CD1c-positive myeloid dendritic cell (primary cell): ENCODE measurements at regions not wholly inside any gene's neighbourhood (a gene's known extent, or its start where the extent isn't known, plus 50 kb on each side); places are given as distances from the start of the nearest gene placed in this dataset.
"Not testable (repeated sequence)": the region's sequence is repeated elsewhere in the genome, so short reads cannot be mapped to it uniquely, and the experiment has no call there.

Experiments
- DNase-seq: peaks from one replicate; pipeline ENCODE4 v3.0.0-alpha.2; 2016; ENCODE audit errors: extremely low spot score

DNA sequence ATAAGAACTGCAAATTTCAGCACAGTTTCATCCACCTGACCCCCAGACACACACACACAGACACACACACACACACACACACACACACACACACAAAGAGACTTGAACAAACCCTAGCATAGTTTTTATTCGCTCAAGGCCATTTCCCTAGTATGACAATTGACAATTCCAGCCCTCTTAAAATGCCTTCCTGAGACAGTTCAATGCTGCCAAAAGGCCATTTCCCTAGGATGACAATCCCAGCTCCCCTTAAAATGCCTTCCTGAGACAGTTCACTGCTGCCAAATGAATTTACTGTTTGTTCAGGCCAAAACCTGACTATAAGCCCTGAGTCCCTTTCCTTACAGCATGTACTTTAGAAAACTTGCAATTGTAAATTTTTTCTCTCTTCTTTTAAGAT lies 259.5 kb upstream of the SLC7A11 start:
- DNase-seq: no peak

DNA sequence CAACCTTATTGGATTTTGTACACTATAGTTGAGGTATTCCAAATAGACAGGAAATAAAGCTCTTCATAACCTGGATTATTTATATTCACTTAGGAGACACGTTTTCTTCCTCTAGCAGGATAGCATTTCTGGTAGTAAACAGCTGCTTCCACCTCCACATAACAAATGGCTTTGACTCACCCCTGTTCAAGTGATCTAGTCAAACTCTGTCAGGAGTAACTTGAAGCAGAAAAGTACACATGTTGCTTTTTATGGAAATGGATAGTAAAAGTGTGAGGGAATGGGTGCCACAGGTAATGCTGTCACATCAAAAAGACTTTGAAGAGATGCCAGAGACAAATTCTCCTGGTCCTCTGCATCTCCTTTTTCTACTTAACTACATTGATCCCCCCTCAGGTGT lies 258.7 kb upstream of the SLC7A11 start:
- DNase-seq: no peak

DNA sequence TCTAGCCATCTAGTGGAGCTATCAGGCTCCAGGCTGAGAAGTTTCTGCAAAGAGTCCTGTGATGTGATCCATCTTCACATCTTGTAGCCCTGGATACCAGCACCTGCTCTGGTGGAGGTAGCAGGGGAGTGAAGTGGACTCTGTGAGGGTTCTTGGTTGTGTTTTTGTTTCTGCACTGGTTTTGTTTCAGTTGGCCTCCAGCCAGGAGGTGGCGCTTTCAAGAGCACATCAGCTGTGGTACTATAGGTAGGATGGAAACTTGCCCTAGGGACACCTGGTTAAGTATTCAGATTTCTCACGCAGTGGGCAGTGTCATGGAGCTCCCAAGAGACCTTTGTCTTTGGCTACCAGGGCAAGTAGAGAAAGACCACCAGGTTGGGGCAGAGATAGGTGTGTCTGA lies 257.5 kb upstream of the SLC7A11 start:
- DNase-seq: no peak

DNA sequence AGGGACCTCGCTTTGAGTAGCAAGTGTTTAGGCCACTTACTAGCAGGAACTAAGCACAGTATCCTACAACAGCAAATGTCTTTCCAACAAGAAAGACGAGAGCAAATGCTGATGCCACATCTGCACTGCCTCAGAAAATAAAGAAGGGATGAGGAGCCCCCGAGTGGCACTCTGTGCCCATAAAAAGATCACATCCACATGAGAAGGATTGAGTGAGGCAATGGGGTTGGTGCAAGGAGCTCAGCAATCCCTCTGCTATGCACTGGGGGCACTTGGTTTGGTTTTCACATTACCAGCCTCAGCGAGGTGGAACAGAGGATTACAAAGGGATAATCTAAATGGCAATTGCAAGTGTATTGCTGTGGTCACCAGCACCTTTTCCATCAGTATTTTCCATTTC lies 252.8 kb upstream of the SLC7A11 start:
- peak; percentile 38 for DNase-seq

DNA sequence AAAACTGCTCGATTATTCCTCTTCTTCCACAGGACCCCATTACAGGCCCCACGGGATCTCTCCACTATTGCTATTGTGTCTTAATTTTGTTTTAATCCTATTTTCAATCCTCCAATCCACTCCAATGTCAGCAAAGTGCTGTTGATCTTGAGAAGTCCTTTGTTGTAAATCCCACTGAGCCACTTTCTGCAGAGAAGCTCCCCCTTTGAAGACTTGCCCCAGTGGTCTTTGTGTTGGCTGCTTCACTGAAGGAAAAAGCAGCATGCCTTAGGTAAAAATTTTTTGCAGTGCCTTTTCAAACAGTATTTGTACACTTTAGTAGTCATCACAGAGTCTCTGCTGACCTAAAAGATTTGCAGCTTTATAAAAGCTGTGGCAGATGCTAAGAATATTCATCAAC lies 252.0 kb upstream of the SLC7A11 start:
- DNase-seq: no peak

DNA sequence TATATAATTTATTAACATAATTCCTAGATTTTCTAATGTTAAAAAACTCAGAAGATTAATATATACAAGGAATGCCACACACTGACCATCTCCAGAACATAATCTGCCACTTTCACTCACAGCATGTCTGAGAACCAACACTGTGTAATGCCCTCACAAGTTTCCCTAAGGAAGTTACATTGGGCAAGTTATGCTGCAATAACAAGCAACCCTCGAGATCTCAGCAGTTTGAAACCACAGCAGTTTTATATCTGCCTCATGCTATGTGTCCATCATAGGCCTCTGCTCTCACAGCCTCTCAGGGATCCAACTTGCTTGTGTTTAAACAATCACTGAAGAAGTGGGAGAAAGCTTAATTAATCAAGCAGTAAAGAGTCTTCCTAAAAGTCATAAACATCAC lies 250.0 kb upstream of the SLC7A11 start:
- DNase-seq: peak; percentile 3

DNA sequence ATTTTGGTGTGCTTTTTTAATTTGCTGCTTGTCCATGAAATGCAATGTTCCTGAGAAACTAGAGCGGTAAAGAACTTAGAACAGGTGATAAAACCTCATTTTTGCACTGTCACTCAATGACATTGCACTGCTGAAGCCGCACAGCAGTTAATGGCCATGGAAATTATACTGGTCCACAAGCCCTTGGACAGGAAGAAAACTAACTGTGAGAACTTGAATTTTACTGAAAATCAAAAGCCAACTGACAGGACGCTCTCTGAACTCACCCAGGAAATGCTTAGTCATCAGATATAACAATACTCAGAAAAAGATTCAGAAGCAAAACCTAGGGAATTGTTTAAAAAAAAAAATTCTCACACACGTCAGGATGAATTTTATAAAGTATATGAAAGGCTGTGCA lies 246.4 kb upstream of the SLC7A11 start:
- no peak for DNase-seq

DNA sequence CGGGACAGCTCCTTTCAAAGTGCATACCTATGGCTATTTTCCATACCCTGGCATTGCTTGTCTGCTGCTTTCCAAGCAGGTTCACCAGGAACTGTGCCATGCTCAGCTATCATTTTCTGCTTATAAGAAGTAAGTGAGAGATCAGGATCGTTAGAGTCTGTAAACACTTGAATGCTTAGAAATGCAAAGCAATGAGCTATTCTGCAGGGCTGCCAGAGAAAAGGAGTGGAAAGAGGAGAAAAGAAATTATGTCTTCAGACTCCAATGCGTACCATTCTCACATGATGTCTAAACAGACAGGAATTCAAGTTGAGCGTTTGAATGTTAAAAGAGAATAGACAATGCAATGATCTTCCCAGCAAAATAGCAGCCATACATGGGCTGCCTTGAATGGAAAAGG lies 245.5 kb upstream of the SLC7A11 start:
- DNase-seq: no peak

DNA sequence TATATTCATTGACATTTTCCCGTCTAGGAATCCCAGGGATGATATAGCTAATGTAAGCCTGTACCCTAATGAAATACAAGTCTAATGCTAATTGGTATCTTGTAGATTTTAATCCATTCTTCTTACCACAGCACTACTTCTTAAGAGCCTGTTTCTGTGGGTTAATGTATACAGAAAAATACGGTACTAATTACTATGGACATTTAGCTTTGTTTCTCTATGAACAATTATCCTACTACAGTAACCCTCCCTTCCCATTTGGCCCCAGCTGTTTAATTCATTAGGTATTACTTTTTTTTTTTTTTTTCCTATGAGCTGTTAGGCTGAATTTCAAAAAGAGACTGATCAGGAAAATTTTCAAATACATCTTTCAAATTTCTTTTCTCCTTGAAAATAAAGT lies 245.1 kb upstream of the SLC7A11 start:
- no peak for DNase-seq

DNA sequence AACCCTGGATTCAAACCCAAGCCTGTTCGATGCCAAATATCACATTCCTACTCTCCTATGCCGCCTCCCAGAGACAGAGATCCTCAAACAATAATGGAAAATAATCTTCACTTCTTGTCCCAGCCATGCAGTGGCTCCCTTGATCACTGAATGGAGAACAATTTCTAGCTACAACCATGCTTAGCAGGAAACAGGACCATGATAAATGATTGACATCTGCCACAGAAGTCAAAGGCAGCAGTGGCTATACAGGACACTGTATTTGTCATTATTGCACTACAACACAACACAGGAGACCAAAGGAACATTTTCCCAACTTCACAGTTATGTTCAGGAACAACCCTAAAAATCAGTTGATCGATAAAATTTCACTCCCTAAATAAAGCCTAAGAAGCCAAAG lies 243.3 kb upstream of the SLC7A11 start:
- DNase-seq: no peak

DNA sequence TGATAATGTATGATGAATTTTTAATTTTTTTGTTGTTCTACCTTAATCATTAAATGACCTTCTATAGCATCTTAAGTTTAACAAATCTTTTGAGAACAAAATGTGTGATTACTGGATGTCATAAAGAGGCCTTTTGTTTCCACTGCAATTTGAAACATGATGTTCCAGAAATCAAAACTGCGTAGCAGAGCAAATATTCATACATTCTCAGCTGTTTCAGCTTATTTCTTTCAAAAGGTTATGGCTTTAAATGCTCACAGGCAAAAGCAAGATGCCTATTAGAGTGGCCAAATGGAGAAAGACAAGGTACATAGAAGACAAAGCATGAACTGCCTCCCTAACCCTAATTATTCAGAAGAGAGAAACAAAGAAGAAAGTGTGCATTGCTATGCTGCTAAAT lies 233.0 kb upstream of the SLC7A11 start:
- no peak for DNase-seq

DNA sequence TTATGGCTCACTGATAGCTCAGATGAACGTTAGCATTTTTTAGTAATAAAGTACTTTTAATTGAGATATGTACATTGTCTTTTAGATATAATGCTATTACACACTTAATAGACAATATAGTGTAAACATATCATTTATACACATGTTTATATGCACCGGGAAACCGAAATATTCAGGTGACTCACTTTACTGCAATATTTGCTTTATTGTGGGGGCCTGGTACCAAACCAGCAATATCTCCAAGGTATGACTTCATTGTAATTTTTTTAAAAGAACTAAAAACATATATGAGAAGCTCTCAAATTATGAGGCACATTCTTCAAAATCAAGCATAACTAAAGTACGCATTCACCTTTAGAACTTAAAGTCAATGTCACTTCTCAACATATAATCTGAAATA lies 231.2 kb upstream of the SLC7A11 start:
- no peak for DNase-seq

DNA sequence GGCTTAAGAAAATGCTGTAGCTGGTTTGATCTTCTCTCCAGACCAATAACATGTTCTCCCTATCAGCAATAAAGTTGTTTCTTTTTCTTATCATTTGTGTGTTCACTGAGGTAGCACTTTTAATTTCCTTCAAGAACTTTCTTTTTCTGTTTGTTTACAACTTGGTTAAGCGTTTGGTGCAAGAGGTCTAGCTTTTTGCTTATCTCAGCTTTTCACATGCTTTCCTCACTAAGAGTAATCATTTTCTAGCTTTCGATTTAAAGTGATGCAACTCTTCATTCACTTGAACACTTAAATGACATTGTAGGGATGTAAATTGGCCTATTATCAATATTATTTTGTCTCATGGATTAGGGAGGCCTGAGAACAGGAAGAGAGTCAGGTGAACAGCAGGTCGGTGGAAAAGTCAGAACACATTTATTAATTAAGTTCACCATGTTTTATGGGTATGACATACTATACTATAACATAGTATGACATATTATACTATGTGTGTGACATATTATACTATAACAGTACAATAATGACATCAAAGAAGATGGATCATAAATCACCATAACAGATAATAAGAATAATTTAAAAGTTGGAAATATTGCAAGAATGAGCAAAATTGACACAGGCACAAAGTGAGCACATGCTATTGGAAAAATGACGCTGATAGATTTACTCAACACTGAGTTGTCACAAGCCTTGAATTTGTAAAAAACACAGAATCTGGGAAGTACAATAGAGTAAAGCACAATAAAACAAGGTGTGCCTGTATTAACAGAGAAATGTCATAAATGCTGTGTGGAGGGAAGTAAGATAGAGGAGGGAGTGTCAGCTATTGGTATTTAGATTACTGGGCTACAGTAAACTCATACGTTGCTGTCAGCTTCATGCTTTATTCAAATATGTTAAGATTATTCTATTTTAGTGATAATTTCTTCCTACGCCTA lies 218.6 kb upstream of the SLC7A11 start:
- DNase-seq: no peak

DNA sequence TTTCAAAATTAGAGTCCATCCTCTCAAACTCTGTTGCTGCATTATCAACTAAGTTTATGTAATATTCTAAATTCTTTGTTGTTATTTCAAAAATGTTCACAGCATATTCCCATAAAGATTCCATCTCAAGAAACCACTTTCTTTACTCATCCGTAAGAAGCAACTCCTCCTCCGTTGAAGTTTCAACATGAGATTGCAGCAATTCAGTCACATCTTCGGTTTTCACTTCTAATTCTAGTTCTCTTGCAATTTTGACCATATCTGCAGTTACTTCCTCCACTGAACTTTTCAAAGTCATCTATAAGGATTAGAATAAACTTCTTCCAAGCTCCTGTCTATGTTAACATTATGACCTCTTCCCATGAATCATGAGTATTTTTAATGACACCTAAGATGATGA lies 216.6 kb upstream of the SLC7A11 start:
- peak; percentile 13 for DNase-seq

DNA sequence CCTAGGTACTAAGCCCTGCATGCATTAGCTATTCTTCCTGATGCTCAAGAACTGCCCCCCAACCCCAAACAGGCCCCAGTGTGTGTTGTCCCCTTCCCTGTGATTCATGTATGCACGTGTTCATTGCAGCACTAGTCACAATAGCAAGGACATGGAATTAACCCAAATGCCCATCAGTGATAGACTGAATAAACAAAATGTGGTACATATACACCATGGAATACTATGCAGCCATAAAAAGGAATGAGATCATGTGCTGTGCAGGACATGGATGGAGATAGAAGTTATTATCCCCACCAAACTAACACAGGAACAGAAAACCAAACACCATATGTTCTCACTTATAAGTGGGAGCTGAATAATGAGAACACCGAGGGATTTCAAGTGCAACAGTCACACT lies 214.2 kb upstream of the SLC7A11 start:
- not testable (repeated sequence) for DNase-seq

DNA sequence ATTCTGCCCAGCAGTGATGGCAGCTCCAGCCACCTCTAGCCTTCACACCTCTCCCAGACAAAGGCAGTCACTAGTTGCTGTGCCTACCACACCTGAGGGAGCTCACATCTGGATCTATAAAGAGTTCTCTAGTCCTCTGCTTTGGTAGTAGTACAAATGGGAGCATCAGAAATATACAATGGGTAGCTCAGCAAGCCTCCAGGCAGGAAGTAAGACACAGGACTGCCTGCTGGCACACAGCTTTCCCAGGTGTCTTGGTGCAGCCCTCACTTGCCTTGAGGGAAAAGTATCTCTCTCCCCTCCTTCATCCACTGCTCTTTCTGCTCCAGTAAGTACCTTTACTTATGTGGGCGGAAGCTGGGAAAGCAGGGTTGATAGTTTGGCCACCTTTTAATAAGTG lies 212.9 kb upstream of the SLC7A11 start:
- DNase-seq: no peak

DNA sequence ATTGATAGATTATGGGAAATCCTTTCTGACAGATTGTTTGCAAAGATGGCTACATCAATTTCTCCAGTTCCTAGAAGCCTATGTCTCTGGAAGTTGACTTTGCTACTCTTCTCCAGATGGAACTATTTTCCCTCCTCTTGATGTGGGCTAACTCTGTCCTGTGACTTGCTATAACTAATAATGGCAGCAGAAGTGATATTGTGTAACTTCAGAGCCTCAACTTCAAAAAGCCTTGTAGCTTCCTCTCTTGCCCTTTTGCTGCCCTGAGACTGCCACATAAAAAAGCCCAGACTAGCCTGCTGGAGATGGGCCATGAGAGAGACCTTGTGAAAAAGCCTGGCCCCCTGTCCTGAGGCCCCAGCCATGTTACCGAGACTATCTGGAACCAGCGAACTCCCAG lies 210.7 kb upstream of the SLC7A11 start:
- DNase-seq: peak; percentile 14

DNA sequence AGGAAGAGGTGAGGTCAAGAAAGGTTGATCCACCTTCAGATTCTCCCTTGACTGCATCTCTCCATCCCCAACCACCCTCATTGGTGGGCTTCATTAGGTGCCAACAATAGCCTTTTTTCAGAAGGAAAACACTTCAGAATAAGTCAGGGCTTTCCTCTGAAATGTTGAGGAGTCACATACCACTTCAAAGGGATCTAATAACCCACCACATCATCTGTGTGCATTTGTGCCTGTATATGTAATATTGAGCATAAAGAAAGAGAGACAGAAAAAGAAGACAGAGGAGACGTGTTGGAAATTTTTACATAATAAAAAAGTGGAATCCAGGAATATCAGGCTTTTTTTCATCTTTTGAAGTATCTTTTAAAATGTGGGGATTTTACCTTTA lies 209.1 kb upstream of the SLC7A11 start:
- no peak for DNase-seq

DNA sequence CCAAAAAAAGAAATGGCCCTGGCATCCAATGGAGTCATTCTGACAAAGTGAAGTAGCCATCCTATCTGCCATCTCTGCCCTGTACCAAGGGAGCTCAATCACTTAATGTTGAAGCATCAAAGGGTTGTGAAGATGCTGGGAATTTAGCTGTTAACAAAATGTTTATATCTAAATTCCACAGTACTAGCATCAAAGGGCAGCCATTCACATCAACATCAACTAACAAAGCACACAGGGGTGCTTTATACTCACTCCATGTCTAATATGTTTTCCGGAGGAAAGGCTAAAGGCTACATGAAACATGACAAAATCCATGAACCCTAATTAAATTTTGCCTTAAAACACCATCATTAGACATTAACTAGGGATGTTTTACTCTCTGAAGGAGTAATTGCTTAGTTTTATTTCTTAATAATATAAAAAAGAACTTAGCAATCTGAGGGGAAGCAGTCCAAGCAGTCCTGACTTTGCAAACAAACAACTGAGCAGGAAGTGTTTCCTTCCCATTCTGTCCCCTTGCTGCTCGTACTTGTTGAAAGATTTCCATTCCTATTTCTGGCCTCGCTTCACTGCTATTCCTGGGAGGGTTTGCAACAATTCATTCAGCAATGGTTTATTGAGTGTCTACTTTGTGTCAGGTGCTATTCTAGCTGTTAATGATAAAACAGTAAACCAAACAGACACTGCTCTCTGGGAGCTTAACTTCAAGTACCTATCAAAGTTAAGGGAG lies 208.6 kb upstream of the SLC7A11 start:
- DNase-seq: no peak

DNA sequence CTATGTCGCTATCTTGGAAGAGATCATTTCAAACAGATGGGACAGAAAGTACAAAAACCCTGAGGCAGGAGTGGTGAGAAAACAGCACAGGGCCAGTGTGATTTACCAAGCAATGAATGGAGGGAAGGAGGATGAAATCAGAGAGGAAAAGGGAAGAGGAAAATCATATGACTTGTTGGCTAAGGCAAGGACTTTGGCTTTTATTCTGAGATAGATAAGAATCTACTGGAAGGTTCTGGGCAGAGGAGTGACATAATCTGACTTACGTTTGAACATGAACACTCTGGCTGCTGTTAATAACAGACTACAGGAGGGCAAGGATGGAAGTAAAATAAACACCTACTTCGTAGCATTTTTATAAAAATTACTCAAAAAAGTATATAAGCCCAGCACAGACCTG lies 207.8 kb upstream of the SLC7A11 start:
- no peak for DNase-seq

DNA sequence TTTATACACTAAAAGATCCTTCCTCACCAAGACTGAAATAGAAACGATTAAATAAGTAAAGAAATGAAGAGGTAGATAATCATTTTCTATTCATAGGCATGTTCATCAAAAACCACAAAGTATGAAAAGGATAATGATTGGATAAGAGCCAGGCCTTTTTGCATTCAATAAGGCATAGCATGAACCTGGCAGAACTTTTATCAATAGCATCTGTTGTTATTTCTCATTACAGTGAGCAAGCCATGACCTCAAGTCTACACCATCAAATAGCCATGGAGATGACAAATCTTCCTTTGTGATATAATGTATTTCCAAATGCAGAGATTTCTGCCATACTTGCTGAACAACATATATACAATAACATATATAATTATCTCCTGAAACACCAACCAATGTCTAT lies 206.0 kb upstream of the SLC7A11 start:
- DNase-seq: no peak

DNA sequence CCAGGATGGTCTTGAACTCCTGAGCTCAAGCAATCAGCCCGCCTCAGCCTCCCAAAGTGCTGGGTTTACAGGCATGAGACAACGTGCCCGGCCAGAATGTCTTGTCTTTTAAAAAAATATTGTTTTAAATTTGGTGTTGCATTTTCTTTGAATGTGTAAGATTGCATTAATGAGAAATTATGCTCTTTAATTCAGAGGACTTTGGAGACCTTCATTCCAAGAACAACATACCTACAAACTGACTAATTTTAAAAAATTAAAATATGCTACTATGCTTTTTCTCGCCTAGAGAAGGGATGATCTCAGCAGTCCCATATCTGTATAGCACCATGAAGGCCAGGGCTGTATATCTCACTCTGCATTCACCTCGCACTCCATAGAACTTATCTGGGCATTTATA lies 204.3 kb upstream of the SLC7A11 start:
- DNase-seq: no peak

DNA sequence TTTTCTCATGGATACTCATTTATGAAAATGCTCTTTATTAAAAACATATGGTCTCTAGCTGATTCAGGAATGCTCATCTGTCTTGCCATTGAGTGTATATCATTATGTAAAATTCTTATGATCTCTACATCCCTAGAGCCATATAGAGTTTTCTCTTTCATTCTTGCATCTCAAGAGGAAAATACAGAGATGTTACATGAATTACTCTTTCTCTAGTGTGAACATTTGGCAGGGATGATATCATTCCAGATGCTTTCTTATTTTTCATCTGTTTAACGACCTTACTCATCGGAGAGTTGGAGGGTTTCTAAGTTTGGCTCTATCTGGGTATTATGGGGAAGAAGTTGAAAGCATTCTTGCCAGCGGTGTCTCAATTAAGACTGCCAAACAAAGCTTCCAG lies 202.9 kb upstream of the SLC7A11 start:
- no peak for DNase-seq
